ENCODE measurements at regions not wholly inside any gene's neighbourhood (a gene's known extent, or its start where the extent isn't known, plus 50 kb on each side); places are given as distances from the start of the nearest gene placed in this dataset.

DNA sequence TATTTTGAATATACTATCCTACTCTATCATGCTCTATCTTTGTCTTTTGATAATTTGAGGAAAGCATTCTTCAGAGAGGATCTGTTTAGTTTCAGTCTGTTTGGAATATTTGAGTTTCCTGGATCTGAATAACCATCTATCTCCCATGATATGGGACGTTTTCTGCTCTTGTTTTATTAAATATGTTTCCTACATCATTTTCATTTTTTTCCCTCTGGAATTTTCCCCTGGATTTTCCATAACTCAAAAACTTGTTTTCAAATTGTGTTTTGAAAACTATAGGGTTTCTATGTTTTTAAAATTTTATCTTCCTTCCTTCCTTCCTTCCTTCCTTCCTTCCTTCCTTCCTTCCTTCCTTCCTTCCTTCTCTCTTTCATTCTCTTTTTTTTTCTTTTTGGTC lies 974.2 kb downstream of the TMEM121 start:
- no peak for TF ChIP-seq EGR1 (IDR thresholded peaks at IDR 0.05)
- TF ChIP-seq REST (IDR thresholded peaks at IDR 0.05; ENCODE audit: low read depth): no peak
- TF ChIP-seq YY1 (IDR thresholded peaks at IDR 0.05; ENCODE audit: low read depth): no peak
- no peak for TF ChIP-seq EP300 (IDR thresholded peaks at IDR 0.05; ENCODE audit: borderline replicate concordance)
- no peak for TF ChIP-seq CEBPB (IDR thresholded peaks at IDR 0.05)
- no peak for TF ChIP-seq TAF1 (IDR thresholded peaks at IDR 0.05; ENCODE audit: low read depth)
- TF ChIP-seq FOXM1 (IDR thresholded peaks at IDR 0.05; ENCODE audit: borderline replicate concordance, low read depth): no peak
